SJCRH30 (cell line): ENCODE measurements at regions not wholly inside any gene's neighbourhood (a gene's known extent, or its start where the extent isn't known, plus 50 kb on each side); places are given as distances from the start of the nearest gene placed in this dataset.

Experiments used
- DNase-seq, 2 experiments: peaks; one replicate each; pipeline ENCODE4 v3.0.0-alpha.2; 2015 to 2020
- H3K27ac ChIP-seq: fragments of 250-450 bp; sonication (Bioruptor Pico); 2 replicates; pipeline ENCODE4 v1.5.1; 2020; ENCODE audit warnings: mild to moderate bottlenecking, moderate library complexity
- H3K27me3 ChIP-seq: fragments of 250-450 bp; sonication (Bioruptor Pico); 2 replicates; pipeline ENCODE4 v1.5.1; 2020; ENCODE audit warnings: mild to moderate bottlenecking, moderate library complexity
- H3K36me3 ChIP-seq: fragments of 250-450 bp; sonication (Bioruptor Pico); 2 replicates; pipeline ENCODE4 v1.5.1; 2020; ENCODE audit warnings: mild to moderate bottlenecking, moderate library complexity
- H3K4me1 ChIP-seq: fragments of 250-450 bp; sonication (Bioruptor Pico); 2 replicates; pipeline ENCODE4 v1.5.1; 2020; ENCODE audit warnings: mild to moderate bottlenecking, moderate library complexity
- H3K4me3 ChIP-seq: fragments of 250-450 bp; sonication (Bioruptor Pico); 2 replicates; pipeline ENCODE4 v1.5.1; 2020; ENCODE audit warnings: mild to moderate bottlenecking, moderate library complexity
- H3K9me3 ChIP-seq: fragments of 250-450 bp; sonication (Bioruptor Pico); replicated peaks from 2 replicates; pipeline ENCODE4 v1.5.1; 2020; ENCODE audit warnings: mild to moderate bottlenecking, moderate library complexity

DNA sequence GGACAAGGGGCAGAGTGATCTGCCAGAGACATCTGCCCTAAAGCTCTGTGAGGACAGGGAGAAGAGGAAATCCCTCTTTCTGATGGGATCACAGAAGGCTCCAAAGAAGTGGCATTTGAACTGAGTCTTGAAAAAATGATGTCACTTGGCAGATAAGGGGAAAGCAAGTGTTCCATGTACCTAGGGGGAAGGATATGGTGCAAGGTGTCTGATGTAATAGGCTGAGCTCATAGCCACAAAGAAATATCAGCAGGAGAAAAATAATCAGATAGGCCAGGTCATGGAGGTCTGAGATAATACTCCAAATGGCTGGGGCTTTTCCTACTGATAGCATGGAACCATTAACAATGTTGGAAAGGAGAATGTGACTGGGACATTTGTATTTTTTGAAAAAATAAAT is 468.4 kb upstream of the MDFIC2 start:
- H3K4me1 ChIP-seq, result no peaks in the 10 kb centered on the region
- H3K4me3 ChIP-seq, result no peak overlapping the region
- H3K9me3 ChIP-seq, result no peaks in the 10 kb centered on the region
- H3K27me3 ChIP-seq, result no peaks in the 10 kb centered on the region
- no peak for DNase-seq
- H3K36me3 ChIP-seq, result no peaks in the 10 kb centered on the region
- H3K27ac ChIP-seq, result no peak overlapping the region

GRCh38 chr3:70779296-70779695 is 466.9 kb upstream of the MDFIC2 start:
- Histone ChIP-seq H3K4me3 (no peak overlapping the region), H3K9me3 (no peaks in the 10 kb centered on the region), H3K4me1 (no peaks in the 10 kb centered on the region), H3K36me3 (no peaks in the 10 kb centered on the region), H3K27me3 (no peaks in the 10 kb centered on the region), H3K27ac (no peak overlapping the region)
- DNase-seq, result no peak

GRCh38 chr3:70776081-70776480 is 463.6 kb upstream of the MDFIC2 start:
- H3K36me3 ChIP-seq, result no peaks in the 10 kb centered on the region
- no peaks in the 10 kb centered on the region for H3K27me3 ChIP-seq
- DNase-seq, result no peak
- no peaks in the 10 kb centered on the region for H3K9me3 ChIP-seq
- no peaks in the 10 kb centered on the region for H3K4me1 ChIP-seq
- H3K27ac ChIP-seq, result no peak overlapping the region
- H3K4me3 ChIP-seq, result no peak overlapping the region

GRCh38 chr3:70775257-70775656 is 462.8 kb upstream of the MDFIC2 start:
- H3K27me3 ChIP-seq, result no peaks in the 10 kb centered on the region
- H3K4me1 ChIP-seq, result no peaks in the 10 kb centered on the region
- H3K9me3 ChIP-seq, result no peaks in the 10 kb centered on the region
- H3K27ac ChIP-seq, result no peak overlapping the region
- no peaks in the 10 kb centered on the region for H3K36me3 ChIP-seq
- H3K4me3 ChIP-seq, result no peak overlapping the region
- no peak for DNase-seq

DNA sequence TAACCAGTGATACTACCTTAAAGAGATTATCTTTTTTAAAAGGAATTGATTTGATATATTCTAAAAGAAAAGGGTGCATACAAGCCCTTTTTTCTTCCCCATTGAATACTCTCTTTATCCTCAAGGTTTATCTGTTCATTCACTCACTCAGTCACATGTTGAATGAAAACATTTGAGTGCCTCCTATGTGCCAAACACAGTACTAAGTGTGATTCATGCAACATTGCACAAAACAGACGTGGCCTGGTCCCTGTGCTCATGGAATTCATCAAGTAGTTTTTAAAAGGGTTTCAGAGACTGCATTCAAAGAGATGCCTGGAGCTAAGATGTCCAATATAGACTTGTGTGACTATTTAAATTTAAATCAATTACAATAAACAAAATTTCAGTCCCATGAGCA is 462.2 kb upstream of the MDFIC2 start:
- no peaks in the 10 kb centered on the region for H3K9me3 ChIP-seq
- H3K27ac ChIP-seq, result no peak overlapping the region
- no peaks in the 10 kb centered on the region for H3K4me1 ChIP-seq
- H3K36me3 ChIP-seq, result no peaks in the 10 kb centered on the region
- H3K4me3 ChIP-seq, result no peak overlapping the region
- H3K27me3 ChIP-seq, result no peaks in the 10 kb centered on the region
- DNase-seq, result no peak

- H3K4me3 ChIP-seq, result no peak overlapping the region
- H3K36me3 ChIP-seq, result no peaks in the 10 kb centered on the region
- no peaks in the 10 kb centered on the region for H3K27me3 ChIP-seq
- H3K27ac ChIP-seq, result no peak overlapping the region
- H3K4me1 ChIP-seq, result no peaks in the 10 kb centered on the region
- DNase-seq, result no peak
- no peaks in the 10 kb centered on the region for H3K9me3 ChIP-seq
Measured at GRCh38 chr3:70771426-70772147, 459.1 kb upstream of the MDFIC2 start.

GRCh38 chr3:70770650-70771049 is 458.2 kb upstream of the MDFIC2 start:
- no peaks in the 10 kb centered on the region for H3K4me1 ChIP-seq
- H3K4me3 ChIP-seq, result no peak overlapping the region
- no peaks in the 10 kb centered on the region for H3K9me3 ChIP-seq
- no peak for DNase-seq
- H3K27ac ChIP-seq, result no peak overlapping the region
- H3K27me3 ChIP-seq, result no peaks in the 10 kb centered on the region
- no peaks in the 10 kb centered on the region for H3K36me3 ChIP-seq

GRCh38 chr3:70766301-70766700 is 453.9 kb upstream of the MDFIC2 start:
- Histone ChIP-seq H3K36me3 (no peaks in the 10 kb centered on the region), H3K27ac (no peak overlapping the region), H3K4me3 (no peak overlapping the region), H3K27me3 (no peaks in the 10 kb centered on the region), H3K4me1 (no peaks in the 10 kb centered on the region), H3K9me3 (no peaks in the 10 kb centered on the region)
- DNase-seq, result no peak

DNA sequence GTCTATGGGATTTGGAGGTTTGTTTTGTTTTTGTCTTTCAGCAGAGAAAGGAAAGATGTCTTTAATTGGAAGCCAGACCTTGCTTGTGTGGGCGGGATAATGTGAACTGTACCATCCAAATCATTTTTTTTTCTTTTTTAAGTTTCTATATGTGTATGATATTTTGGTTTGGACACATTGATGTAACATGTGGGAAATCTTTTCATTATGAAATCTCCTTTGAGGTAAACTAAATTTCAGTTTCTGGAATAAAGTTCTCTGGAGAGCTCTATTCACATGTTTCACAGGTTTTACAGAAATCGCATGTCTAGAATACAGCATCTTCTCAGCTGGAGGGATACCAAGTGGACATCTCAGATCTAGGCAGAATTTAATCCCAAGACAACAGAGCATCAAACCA is 451.5 kb upstream of the MDFIC2 start:
- DNase-seq, result no peak

GRCh38 chr3:70757658-70758057 is 445.2 kb upstream of the MDFIC2 start:
- Histone ChIP-seq H3K4me1 (no peaks in the 10 kb centered on the region), H3K36me3 (no peaks in the 10 kb centered on the region)
- no peak for DNase-seq

More for the DNA sequence above, 451.5 kb upstream of the MDFIC2 start:
- no peaks in the 10 kb centered on the region for H3K9me3 ChIP-seq
- no peak overlapping the region for H3K27ac ChIP-seq
- no peak overlapping the region for H3K4me3 ChIP-seq
- H3K27me3 ChIP-seq, result no peaks in the 10 kb centered on the region
- H3K4me1 ChIP-seq, result no peaks in the 10 kb centered on the region
- no peaks in the 10 kb centered on the region for H3K36me3 ChIP-seq

GRCh38 chr3:70755526-70755925 is 443.1 kb upstream of the MDFIC2 start:
- Histone ChIP-seq H3K36me3 (no peaks in the 10 kb centered on the region), H3K9me3 (no peaks in the 10 kb centered on the region), H3K27ac (no peak overlapping the region), H3K27me3 (no peaks in the 10 kb centered on the region), H3K4me3 (no peak overlapping the region), H3K4me1 (no peaks in the 10 kb centered on the region)
- no peak for DNase-seq

More at GRCh38 chr3:70757658-70758057, 445.2 kb upstream of the MDFIC2 start:
- H3K27me3 ChIP-seq, result no peaks in the 10 kb centered on the region
- no peaks in the 10 kb centered on the region for H3K9me3 ChIP-seq
- no peak overlapping the region for H3K27ac ChIP-seq
- no peak overlapping the region for H3K4me3 ChIP-seq

- Histone ChIP-seq H3K27me3 (no peaks in the 10 kb centered on the region), H3K4me1 (no peaks in the 10 kb centered on the region), H3K4me3 (no peak overlapping the region), H3K9me3 (no peaks in the 10 kb centered on the region), H3K36me3 (no peaks in the 10 kb centered on the region), H3K27ac (no peak overlapping the region)
- no peak for DNase-seq
Measured at GRCh38 chr3:70754314-70754713, 441.9 kb upstream of the MDFIC2 start.

DNA sequence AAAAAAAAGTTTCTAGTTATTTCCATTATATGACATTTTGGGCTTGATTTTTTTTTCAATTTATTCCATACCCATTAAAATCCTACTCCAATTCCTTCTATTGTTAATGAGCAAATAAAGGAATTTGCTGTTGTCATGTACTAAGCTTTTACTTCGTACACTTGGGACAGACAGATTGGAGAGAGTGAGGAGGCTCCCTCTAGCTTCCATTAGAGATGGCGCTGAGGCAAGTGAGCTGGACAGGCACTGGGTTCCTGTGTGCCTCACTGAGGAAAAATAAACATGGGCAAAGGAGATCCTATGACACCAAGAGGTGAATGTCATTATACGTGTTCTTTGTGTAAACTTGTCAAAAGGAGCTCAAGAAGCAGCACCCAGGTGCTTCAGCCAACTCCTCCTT is 441.1 kb upstream of the MDFIC2 start:
- H3K27me3 ChIP-seq, result no peaks in the 10 kb centered on the region
- H3K4me3 ChIP-seq, result no peak overlapping the region
- no peaks in the 10 kb centered on the region for H3K36me3 ChIP-seq
- no peak for DNase-seq
- no peak overlapping the region for H3K27ac ChIP-seq
- H3K4me1 ChIP-seq, result no peaks in the 10 kb centered on the region
- no peaks in the 10 kb centered on the region for H3K9me3 ChIP-seq

DNA sequence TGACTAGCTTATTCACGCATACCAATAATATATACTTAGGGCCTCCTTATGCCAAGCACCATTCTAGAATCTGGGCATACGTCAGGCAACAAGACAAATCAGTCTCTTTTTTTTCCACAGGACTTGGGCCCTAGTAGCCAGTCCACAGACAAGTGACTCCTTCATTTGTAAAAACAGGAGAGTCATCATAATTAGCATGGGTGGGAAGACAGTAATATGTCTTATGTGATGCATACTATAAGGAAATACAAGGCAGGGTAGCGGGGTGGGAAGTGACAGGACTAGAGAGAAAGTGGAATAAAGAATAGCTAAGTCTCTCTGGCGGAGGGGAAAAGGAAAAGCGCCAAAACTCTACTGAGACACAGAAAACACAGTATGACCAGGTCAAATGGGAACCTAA is 439.6 kb upstream of the MDFIC2 start:
- Histone ChIP-seq H3K27me3 (no peaks in the 10 kb centered on the region), H3K9me3 (no peaks in the 10 kb centered on the region), H3K27ac (no peak overlapping the region), H3K4me3 (no peak overlapping the region), H3K36me3 (no peaks in the 10 kb centered on the region), H3K4me1 (no peaks in the 10 kb centered on the region)
- DNase-seq, result no peak

DNA sequence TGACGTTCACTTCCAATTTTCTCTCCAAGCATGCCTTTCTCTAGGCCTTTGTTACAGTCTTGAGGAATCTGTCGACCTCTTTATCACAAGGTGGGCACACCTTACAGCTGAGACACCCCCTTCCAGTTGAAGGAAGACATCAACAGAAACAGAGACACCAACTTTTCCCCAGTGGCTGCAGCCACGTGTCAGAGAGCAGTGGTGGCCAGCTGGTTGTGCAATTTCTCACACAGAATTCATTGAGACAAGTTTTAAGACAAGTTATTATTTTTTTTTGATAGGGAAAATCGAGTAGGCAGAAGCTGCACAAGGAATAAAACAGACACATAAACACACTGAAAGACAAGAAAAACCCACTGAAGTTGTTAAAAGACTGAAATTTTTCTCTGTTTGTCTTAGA is 436.7 kb upstream of the MDFIC2 start:
- no peaks in the 10 kb centered on the region for H3K36me3 ChIP-seq

GRCh38 chr3:70748593-70748992 is 436.2 kb upstream of the MDFIC2 start:
- no peaks in the 10 kb centered on the region for H3K4me1 ChIP-seq
- no peak overlapping the region for H3K4me3 ChIP-seq
- DNase-seq, result no peak
- no peaks in the 10 kb centered on the region for H3K36me3 ChIP-seq
- no peaks in the 10 kb centered on the region for H3K9me3 ChIP-seq
- H3K27me3 ChIP-seq, result no peaks in the 10 kb centered on the region
- H3K27ac ChIP-seq, result no peak overlapping the region

More for the DNA sequence above, 436.7 kb upstream of the MDFIC2 start:
- H3K27me3 ChIP-seq, result no peaks in the 10 kb centered on the region
- no peaks in the 10 kb centered on the region for H3K9me3 ChIP-seq
- H3K27ac ChIP-seq, result no peak overlapping the region
- no peak for DNase-seq
- no peaks in the 10 kb centered on the region for H3K4me1 ChIP-seq
- no peak overlapping the region for H3K4me3 ChIP-seq
